ENCODE measurements at regions not wholly inside any gene's neighbourhood (a gene's known extent, or its start where the extent isn't known, plus 50 kb on each side); places are given as distances from the start of the nearest gene placed in this dataset.

GRCh38 chr6:105626295-105627158, 223.6 kb upstream of the PREP start:
- TF ChIP-seq POLR2A (IDR thresholded peaks at IDR 0.05), result no peak
- no peak for TF ChIP-seq CTCF (IDR thresholded peaks at IDR 0.05)

Measured in body of pancreas (tissue), 4 donors.